CD4-positive, alpha-beta T cell treated with Interleukin-4 for 4 hours (primary cell): ENCODE measurements at regions not wholly inside any gene's neighbourhood (a gene's known extent, or its start where the extent isn't known, plus 50 kb on each side); places are given as distances from the start of the nearest gene placed in this dataset.

Experiments
- DNase-seq: peaks from one replicate; pipeline ENCODE4 v3.0.0-alpha.2; 2020

DNA sequence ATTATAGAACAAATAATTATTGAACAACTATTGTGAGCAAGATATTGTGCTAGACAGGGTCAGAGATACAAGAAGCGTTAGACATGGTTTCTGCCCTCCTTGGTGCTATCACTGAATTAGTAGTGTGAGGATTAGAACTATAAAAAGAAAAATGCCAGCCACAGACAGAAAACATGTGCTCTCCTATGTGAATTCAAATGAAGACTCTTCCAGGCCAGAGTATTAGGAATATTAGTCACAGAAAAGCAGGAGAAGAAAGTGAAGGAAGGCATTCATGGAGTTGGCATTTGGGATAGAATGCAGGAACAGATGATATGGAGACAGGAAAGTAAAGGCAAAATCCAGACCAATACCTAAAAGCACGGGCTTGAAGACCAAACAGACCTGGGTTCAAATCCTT is 179.6 kb upstream of the TENM3 start:
- no peak for DNase-seq

DNA sequence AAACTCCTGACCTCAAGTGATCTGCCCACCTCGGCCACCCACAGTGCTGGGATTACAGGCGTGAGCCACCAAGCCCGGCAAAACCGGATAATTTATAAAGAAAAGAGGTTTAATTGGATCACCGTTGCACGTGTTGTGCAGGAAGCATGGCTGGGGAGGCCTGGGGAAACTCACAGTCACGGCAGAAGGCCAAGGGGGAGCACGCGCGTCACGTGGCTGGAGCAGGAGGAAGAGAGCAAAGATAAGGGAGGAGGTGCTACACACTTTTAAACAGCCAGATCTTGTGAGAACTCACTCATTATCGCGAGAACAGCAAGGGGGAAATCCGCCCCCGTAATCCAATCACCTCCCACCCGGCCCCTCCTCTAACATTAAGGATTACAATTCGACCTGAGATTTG is 177.9 kb upstream of the TENM3 start:
- no peak for DNase-seq

DNA sequence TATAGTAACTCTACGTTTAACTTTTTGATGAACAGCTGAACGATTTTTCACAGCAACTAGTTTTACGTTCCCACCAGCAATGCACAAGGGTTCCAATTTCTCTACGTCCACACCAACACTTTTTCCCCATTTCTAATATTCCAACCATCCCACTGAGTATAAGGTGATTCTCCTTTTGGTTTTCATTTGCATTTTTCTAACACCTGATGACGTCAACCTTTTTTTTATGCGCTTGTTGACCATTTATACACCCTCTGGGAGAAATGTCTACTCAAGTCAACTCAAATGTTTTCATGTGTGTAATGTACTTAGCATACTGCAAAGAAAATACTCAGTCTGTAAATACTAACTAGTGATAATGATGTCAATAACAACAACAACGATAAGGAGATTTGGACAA is 177.2 kb upstream of the TENM3 start:
- no peak for DNase-seq

GRCh38 chr4:182067828-182068227 is 175.4 kb upstream of the TENM3 start:
- DNase-seq = no peak

DNA sequence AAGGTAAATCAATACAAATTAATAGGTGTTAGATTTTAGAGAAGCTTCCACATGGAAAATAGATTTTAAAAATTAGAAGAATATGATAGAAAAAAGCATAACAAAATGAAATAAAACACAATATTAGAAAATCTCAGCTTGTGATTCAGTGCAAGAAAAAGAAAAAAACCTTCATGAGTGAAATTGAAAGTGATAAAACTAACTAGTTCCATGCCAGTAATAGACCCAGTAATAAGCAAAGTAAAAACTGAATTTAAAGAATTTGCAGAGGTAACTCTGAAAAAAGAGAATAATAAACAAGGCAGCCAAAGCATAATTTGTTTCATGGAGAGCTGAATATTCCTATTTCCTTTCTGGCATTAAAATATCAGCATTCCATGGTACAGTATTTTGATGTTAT is 174.3 kb upstream of the TENM3 start:
- DNase-seq = no peak

DNA sequence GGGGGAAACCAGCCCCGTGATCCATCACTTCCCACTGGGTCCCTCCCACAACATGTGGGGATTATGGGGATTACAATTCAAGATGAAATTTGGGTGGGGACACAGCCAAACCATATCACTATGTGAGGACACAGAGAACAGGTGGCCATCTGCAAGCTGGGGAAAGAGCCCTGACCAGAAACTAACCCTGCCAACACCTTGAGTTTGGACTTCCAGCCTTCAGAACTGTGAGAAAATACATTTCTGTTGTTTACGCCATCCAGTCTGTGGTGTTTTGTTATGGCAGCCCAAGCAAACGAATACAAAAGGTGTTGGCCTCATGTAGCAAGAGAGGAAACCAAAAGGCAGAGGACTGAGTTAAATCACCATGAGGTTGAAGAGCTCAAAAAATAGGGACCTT is 169.9 kb upstream of the TENM3 start:
- DNase-seq = no peak

DNA sequence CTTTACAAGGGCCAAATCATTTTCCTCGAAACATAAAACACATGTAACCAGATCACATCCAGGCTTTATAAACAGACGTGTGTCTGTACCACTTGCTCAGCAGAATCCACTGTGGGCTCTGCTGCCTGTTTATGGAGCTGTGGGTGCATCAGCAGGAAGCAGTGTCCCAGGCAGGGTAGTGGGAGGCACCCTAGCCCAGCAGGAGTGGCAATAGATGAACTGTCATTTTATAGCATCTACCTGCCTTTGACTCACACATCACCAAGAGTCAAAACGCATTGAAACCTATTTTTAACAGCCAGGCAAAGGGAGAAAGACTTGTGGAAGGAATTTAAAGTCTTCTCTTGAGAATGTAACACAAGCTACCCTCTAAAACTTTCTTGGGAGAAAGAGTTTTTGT is 169.1 kb upstream of the TENM3 start:
- no peak for DNase-seq

DNA sequence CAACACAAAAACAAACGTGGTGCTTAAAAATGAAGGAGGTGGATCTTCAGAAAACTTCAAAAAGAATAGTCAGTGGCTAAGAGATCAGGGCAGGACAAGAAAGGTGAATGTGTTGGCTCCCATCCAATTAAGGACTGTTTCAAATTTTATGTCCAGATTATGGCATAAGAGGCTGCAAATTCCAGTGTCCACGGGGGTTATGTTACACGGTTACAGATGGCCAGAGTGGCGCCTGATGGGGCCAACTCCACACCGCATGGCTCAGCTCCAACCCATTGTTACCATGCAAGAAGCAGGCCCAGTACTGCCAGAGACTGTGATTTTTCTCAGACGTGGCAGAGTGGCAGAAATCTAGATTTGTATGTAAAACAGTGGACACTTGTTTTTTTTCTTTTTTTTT is 168.4 kb upstream of the TENM3 start:
- no peak for DNase-seq

GRCh38 chr4:182082910-182083309 is 160.3 kb upstream of the TENM3 start:
- no peak for DNase-seq

DNA sequence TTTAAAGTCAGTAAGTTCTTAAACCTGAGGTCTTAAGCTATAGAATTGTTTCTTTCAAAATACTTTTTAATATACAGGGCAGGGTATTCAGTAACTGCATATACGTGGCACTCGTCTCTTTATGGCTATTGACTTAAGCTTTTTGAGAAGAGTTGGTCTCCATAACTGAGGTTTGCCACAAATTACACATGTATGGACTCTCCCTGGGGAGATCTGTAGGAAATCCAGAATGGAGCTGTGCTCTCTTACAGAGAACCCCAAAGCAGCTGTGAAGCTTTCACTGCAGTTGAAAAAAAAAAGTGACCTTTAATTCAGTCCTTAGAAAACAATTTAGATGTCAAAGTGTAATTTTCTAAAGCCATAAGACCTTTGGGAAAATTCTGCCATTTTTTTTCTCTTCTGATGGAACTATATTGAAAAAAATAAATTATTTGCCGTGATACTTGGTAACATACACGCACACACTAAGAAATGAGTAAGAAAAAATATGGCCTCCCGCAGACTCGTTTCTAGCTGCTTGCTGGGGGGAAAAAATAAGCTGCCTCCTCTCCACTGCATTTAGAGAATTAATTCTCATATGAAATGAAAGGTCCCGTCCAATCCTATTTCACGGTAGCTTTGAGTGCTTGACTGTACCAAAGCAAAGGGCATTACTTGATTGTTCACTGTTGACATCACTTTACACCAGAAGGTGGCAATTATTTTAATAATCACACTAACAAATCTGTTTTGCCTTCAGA is 159.4 kb upstream of the TENM3 start:
- no peak for DNase-seq

GRCh38 chr4:182085051-182085480 is 158.1 kb upstream of the TENM3 start:
- DNase-seq = no peak

DNA sequence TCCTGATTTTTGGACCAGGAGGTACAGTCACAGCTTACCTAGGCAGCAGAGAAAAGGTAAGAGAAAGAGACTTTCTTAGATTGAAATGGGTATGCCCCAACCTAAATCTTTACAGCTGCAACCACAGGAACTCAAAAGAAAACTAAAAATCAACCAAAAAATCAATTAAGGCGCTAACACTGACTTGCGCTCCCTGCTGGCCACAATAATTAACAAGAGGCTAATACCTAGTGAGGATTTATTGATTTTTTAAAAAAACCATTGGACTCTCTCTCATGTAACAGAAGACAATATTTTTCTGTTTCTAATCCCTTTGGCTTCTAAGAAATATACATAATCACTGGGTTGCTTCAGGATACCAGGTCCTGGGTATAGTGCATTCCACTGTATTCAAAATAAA is 153.9 kb upstream of the TENM3 start:
- DNase-seq = no peak

DNA sequence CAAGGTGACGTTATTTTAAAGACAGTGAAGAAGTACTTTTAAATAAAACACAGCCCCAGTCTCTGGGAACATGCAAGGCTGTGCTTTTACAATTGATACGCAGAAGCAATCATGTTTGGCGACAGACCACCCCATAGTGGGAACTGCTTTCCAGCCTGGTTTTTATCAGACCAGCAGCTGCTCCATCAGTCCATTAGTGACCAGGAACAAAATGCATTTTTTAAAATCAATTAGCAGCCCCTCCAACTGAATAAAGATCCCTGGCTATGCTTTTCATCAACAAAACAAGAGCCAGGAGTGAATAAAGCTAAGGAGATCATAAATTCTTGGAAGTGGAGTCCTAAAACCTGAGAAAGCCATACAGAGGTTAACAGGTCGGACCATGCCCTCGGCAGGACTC is 153.0 kb upstream of the TENM3 start:
- no peak for DNase-seq

GRCh38 chr4:182091128-182091527 is 152.1 kb upstream of the TENM3 start:
- no peak for DNase-seq

- DNase-seq = no peak
Measured at GRCh38 chr4:182093431-182093831, 149.8 kb upstream of the TENM3 start.

- DNase-seq = no peak
Measured at GRCh38 chr4:182093935-182094334, 149.3 kb upstream of the TENM3 start.

DNA sequence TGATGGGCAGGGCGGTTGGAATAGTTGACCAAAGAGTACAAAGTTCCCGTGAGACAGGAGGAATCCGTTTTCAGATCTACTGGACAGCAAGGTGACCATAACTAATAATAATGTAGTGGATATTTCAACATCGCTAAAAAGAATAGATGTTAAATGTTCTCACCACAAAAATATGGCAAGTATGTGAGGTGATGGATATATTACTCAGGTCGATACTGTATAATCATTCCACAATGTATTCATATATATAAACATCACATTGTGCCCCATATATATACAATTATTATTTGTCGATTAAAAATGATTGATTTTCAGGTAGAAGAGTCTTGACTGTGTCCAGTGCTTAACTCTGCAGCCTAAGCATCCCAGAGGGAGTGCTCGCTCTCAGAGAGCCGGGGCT is 141.6 kb upstream of the TENM3 start:
- DNase-seq = no peak

- DNase-seq = no peak
Measured at GRCh38 chr4:182102576-182102975, 140.6 kb upstream of the TENM3 start.

DNA sequence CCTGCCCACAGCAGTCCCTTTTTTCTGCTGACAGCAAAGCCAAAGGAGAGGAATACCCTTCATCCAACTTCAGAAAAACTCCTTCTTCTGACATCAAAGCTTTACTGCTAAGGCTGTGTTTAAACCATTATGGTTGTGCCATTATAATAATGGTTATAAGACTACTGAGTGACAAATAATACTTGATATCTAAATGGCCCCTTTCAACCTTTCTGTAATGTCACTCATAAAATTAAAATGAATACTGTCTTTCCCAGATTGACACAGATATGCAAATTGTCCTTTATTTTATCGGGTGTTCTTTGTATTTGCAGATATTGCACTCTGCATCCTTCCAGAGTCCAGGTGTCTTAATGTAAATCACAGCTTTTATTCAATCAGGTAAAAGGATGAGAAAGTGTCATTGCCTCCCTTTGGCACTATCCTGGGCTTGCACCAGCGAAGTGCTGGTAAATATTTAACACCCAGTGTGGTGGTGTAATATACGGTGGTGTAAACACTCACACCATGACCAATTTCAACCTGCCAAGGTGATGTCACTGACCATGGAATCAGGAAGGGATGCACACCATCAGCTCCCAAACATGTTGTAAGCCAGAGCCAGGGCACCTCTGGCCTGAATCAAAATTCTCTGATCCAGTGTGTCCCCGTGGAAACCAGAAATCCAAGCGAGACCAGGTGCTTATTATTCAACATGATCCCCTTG is 139.4 kb upstream of the TENM3 start:
- no peak for DNase-seq

DNA sequence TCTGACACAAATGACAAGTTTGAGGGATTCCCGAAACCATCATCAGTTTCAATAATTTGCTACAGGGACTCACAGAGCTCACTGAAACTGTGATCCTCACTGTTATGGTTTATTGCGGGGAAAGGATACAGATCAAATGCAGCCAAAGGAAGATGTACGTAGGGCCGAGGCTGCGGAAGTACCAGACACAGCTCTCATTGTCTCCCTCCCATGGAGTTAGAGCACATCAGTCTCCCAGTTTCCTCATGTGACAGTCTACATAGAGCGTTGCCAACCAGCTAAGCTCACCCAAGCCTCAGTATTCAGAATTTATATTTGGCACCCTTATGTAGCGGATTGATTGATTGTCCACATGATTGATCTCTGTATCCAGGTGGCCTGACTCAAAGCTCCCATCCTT is 137.8 kb upstream of the TENM3 start:
- no peak for DNase-seq

DNA sequence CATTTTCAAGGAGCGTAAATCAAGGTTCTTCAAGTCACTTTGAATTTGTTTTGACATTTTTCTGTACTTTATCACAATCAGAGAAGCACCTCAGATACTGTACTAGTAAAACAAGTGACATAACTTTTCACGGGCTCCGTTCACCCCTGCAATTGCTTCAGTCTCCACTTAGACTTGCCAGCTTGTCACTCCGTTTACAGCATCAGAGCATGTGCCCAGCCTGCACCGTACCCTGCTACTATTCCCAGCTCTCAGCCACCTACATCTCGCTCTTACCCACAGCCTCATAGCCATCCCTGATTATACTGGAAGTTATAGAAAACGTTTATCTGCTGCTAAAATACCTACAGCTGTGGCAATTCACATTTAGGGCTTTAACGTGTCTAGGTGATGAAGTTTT is 135.3 kb upstream of the TENM3 start:
- DNase-seq = no peak

- DNase-seq = no peak
Measured at GRCh38 chr4:182111586-182111985, 131.6 kb upstream of the TENM3 start.

DNA sequence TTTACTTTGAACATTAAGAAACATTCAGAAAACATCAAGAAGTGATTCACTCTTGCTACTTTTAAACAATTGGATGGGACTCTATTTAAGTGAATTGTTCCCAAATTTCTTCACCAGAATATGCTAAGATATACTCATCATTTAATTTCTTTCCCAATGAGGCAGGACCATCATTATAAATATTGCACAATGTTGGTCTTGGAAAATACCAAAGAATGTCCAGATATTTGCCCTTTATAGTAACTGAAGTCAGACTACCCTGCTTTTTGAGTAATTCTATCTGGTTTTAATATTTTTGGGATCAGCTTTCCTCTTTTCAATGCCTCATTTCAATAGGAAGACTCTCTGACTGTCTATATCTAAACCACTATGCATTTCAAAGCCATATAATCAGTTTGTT is 129.4 kb upstream of the TENM3 start:
- DNase-seq = no peak

DNA sequence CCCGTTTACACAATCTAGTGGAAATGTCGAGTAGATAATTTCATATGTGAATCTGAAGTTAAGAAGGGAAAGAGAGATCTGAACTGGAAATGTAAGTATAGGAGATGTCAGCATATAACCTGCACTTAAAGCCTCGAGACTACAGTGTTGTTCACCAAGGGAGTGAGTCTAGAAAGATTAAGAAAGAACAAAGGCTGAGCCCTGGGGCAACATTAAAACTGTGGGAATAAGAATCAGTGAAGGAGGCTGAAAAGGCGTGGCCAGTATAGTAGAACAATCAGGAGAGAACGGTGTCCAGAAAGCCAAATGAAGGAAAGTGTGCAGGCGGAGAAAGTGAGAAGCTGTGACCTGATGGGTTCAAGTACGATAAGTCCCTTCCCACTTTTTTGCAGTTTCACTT is 118.8 kb upstream of the TENM3 start:
- DNase-seq = no peak

- DNase-seq = no peak
Measured at GRCh38 chr4:182126096-182126495, 117.1 kb upstream of the TENM3 start.
